ENCODE measurements at regions not wholly inside any gene's neighbourhood (a gene's known extent, or its start where the extent isn't known, plus 50 kb on each side); places are given as distances from the start of the nearest gene placed in this dataset.

GRCh38 chr13:86946734-86947133, 724.4 kb upstream of the SLITRK5 start:
- DNase-seq: no peak

- DNase-seq: no peak
Measured at GRCh38 chr13:86954341-86954740, 716.8 kb upstream of the SLITRK5 start.

- no peak for DNase-seq
Measured at GRCh38 chr13:86960876-86961275, 710.3 kb upstream of the SLITRK5 start.

GRCh38 chr13:86974251-86974994, 696.7 kb upstream of the SLITRK5 start:
- DNase-seq: no peak

- DNase-seq: no peak
Measured at GRCh38 chr13:86974995-86975328, 696.2 kb upstream of the SLITRK5 start.

- DNase-seq: no peak
Measured at GRCh38 chr13:86976521-86977324, 694.4 kb upstream of the SLITRK5 start.

- DNase-seq: no peak
Measured at GRCh38 chr13:86986448-86986847, 684.7 kb upstream of the SLITRK5 start.

- DNase-seq: no peak
Measured at GRCh38 chr13:86992251-86992650, 678.9 kb upstream of the SLITRK5 start.

GRCh38 chr13:87003265-87003664, 667.9 kb upstream of the SLITRK5 start:
- no peak for DNase-seq

- DNase-seq: no peak
Measured at GRCh38 chr13:87005511-87005910, 665.7 kb upstream of the SLITRK5 start.

- no peak for DNase-seq
Measured at GRCh38 chr13:87035526-87035925, 635.6 kb upstream of the SLITRK5 start.

GRCh38 chr13:87042946-87043345, 628.2 kb upstream of the SLITRK5 start:
- DNase-seq: no peak

- DNase-seq: no peak
Measured at GRCh38 chr13:87052731-87053130, 618.4 kb upstream of the SLITRK5 start.

- DNase-seq: no peak
Measured at GRCh38 chr13:87057807-87058520, 613.2 kb upstream of the SLITRK5 start.

- DNase-seq: no peak
Measured at GRCh38 chr13:87058786-87059329, 612.3 kb upstream of the SLITRK5 start.

GRCh38 chr13:87078947-87079795, 592.0 kb upstream of the SLITRK5 start:
- DNase-seq: no peak

- no peak for DNase-seq
Measured at GRCh38 chr13:87080100-87080779, 590.9 kb upstream of the SLITRK5 start.

GRCh38 chr13:87084192-87084591, 587.0 kb upstream of the SLITRK5 start:
- no peak for DNase-seq

- DNase-seq: no peak
Measured at GRCh38 chr13:87087741-87088140, 583.4 kb upstream of the SLITRK5 start.

GRCh38 chr13:87089391-87089790, 581.8 kb upstream of the SLITRK5 start:
- DNase-seq: no peak

GRCh38 chr13:87093399-87093798, 577.8 kb upstream of the SLITRK5 start:
- no peak for DNase-seq

Data from occipital lobe (tissue), 1 donor.